ENCODE measurements at regions not wholly inside any gene's neighbourhood (a gene's known extent, or its start where the extent isn't known, plus 50 kb on each side); places are given as distances from the start of the nearest gene placed in this dataset.

DNA sequence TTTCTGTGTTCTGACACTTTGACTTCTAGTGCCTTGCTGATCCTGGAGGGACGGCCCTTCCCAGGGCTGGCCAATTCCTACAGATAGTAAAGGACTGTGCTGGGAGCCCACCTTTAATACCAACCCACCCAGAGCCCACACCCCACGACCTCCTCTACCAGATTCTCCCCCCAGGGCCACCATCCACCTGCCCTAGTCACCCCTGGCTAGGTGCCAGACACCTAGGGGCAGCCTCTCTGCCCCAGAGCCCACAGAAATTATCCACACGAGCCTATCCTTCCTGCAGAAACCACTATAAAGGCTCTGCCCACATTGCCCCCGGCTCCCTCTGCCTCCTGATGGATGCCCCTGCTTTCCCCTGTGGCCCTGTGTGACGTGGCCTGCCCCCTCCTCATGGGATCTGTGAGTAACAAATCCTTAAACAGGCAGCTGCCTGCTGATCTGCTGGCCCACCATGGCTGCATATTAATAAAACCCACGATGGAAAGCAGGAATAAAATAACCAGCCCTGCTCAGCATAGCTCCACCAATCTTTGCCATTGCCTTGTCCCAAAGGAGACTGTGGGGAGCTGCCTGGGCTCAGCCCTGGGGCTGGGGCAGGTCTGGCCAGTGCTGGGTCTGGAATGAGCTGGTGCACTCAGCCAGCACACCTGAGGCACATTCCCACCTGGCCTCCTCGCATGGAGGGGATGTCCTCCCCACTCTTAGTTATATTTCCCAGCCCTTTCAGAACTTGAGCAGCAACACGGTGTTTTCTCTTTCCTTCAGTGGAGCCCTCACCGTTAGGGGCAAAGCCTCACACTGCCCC is 488.5 kb downstream of the NPHP4 start:
- intact Hi-C loops (cut with micrococcal nuclease), result no loop called here

GRCh38 chr1:5502311-5503194 is 489.7 kb downstream of the NPHP4 start:
- intact Hi-C loops (cut with micrococcal nuclease), result no loop called here

- intact Hi-C loops (cut with micrococcal nuclease), result no loop called here
Measured at GRCh38 chr1:5501206-5501930, 490.9 kb downstream of the NPHP4 start.

- intact Hi-C loops (cut with micrococcal nuclease), result no loop called here
Measured at GRCh38 chr1:5500541-5500940, 491.7 kb downstream of the NPHP4 start.

- intact Hi-C loops (cut with micrococcal nuclease), result no loop called here
Measured at GRCh38 chr1:5497503-5497902, 494.7 kb downstream of the NPHP4 start.

GRCh38 chr1:5495596-5496410 is 496.4 kb downstream of the NPHP4 start:
- intact Hi-C loops (cut with micrococcal nuclease), result no loop called here

DNA sequence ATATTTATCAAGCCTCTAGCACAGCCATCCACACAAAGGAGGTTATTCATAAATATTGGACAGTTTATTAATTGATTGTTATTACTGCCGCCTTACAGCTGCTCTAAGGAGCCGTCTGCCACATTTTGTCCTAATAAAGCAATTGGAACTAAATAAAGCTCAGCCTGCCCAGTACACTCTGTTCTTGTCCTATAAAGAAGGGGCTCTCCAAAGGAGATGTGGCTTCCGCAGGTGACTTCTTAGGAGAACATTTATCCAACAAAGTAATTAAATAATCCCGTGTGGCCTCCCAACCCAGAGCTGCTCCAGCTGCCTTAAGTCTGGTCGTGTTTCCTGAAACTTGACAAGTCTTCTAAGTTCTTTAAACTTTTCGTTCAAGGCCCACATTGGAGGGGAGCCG is 497.7 kb downstream of the NPHP4 start:
- intact Hi-C loops (cut with micrococcal nuclease), result no loop called here

DNA sequence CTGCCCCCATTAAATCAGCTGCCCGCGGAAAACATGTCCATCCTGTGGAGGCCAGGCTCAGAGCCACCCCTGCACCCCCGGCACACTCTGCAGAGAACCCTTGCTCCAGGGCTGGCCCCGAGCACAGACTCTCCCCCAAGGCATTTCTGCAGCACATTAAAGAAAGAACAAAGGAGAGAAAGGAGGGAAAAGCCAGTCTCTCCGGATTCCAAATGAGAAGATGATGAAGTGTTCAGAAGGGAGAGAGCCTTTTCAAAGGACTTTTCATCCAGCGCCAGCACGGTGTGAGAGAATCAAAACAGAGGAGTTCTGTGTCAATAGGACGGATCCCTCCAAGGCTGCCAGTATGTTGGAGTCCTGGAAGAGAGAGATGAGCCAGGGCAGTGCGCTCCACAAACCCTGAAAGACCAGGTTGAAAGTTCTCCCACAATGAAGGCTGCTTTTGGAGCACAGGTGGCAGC is 498.3 kb downstream of the NPHP4 start:
- intact Hi-C loops (cut with micrococcal nuclease), result no loop called here

DNA sequence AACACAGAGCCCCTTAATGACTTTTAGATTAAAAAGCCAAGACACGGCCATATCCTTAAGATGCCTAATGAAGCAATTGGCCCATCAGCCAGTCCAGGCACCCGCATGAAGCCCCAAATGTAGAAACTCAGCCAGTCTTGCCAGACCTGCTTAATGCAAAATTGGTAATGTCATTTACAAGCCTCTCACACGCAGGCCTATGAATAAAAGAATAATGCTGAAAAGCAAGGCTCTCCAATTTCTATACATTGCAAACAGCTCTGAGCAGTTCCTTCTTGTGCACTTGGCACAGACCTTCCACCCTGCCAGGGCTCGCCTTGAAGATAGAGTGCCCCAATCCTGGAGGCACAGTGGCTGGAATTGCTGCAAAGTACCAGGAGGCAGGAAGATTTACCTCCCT is 498.9 kb downstream of the NPHP4 start:
- intact Hi-C loops (cut with micrococcal nuclease), result no loop called here

GRCh38 chr1:5492846-5493245 is 499.4 kb downstream of the NPHP4 start:
- intact Hi-C loops (cut with micrococcal nuclease), result no loop called here

GRCh38 chr1:5491207-5491904 is 500.9 kb downstream of the NPHP4 start:
- intact Hi-C loops (cut with micrococcal nuclease), result no loop called here

- intact Hi-C loops (cut with micrococcal nuclease), result no loop called here
Measured at GRCh38 chr1:5490635-5491034, 501.6 kb downstream of the NPHP4 start.

DNA sequence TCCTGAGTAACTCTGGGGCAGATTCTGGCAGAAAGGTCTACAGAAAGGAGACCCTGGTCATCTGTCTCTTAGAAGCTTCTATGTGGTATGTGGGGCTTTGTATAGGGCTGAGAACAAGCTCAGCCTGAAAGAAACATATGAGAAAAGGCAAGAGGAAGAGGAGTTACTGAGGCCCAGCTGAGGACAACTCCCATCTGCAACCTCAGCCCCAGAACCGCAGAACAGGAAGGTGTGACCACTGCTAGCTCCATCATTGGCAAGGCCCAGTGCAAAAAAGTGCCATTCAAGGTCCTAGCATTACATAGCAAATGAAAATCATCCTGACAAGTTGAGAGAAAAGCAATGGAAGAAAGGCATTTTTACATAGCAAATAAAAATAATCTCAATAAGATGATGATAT is 503.8 kb downstream of the NPHP4 start:
- intact Hi-C loops (cut with micrococcal nuclease), result no loop called here

DNA sequence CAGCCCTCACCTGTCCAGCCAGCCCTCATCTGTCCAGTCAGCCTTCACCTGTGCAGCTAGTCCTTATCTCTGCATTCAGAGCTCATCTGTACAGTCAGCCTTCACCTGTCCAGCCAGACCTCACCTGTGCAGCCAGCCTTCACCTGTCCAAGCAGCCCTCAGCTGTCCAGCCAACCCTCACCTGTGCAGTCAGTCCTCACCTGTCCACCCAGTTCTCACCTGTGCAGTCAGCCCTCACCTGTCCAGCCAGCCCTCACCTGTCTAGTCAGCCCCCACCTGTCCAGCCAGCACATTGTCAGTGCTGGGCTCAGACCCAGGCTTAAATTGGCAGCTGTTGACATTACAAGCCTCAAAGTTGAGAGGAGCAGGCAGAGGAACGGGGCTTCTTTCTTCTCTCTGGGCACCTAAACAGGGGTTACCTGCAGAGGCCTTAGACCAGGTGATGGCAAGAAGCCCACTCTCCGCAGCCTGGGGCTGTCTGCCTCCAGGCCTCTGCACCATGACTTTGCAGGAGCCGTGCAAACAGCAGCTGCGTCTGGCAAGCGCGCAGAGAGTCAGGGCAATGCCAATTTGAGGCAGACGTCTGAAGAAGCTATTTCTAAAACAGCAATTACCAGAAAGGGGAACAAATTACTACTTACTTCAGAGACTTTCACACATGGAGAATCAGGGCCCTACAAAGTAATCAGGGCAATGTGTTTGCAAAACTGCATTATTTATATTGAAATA is 506.1 kb downstream of the NPHP4 start:
- intact Hi-C loops (cut with micrococcal nuclease), result no loop called here

DNA sequence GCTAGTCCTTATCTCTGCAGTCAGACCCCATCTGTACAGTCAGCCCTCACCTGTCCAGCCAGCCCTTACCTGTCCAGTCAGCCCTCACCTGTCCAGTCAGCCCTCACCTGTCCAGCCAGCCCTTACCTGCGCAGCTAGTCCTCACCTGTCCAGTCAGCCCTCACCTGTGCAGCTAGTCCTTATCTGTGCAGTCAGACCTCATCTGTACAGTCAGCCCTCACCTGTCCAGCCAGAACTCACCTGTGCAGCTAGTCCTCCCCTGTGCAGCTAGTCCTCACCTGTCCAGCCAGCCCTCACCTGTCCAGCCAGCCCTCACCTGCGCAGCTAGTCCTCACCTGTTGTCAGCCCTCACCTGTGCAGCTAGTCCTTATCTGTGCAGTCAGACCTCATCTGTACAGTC is 506.8 kb downstream of the NPHP4 start:
- intact Hi-C loops (cut with micrococcal nuclease), result no loop called here

DNA sequence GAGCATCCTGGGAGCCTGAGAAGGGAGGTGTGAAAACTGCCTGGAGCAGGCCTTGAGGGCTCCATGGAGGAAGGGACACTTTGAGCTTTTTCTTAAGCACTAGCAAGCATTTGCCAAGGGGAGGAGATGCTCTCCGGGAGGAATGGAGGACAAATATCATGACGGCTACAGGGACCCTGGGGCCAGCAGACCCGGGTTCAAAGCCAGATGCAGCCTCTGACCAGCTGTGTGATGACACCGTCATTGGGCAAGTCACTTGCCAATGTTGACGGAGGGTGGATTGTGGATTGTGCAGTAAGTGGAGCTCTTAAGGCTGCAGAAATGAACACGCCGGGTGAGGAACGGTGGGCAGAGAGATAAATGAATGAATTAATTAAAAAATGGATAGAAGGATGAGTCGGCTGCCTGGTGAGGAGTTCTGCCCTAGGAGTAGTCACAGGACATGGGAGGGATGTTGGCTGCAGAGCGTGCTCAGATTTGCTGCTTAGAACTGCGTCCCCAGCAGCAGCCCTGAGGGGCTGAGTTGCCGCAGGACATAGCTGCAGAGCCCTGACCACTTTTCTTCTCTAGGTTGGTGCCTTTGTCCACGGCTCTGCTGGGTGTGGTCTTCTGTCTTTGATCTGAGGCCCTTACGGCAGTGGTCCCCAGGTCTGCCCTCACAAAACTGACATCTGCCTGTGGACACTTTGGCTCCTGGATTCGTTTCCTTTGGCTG is 507.6 kb downstream of the NPHP4 start:
- intact Hi-C loops (cut with micrococcal nuclease), result no loop called here

- intact Hi-C loops (cut with micrococcal nuclease), result no loop called here
Measured at GRCh38 chr1:5481889-5482288, 510.3 kb downstream of the NPHP4 start.

GRCh38 chr1:5480906-5481305 is 511.3 kb downstream of the NPHP4 start:
- intact Hi-C loops (cut with micrococcal nuclease), result no loop called here
